ENCODE measurements at regions not wholly inside any gene's neighbourhood (a gene's known extent, or its start where the extent isn't known, plus 50 kb on each side); places are given as distances from the start of the nearest gene placed in this dataset.
"Not testable (repeated sequence)": the region's sequence is repeated elsewhere in the genome, so short reads cannot be mapped to it uniquely, and the experiment has no call there.

GRCh38 chr5:153357493-153358112, 132.9 kb upstream of the GRIA1 start:
- in situ Hi-C loops (cut with HindIII; ENCODE audit: low pct_ligation_motif_present, low pct_unique_long_range_greater_than_20kb, low sequenced_read_pairs) = no loop called here

DNA sequence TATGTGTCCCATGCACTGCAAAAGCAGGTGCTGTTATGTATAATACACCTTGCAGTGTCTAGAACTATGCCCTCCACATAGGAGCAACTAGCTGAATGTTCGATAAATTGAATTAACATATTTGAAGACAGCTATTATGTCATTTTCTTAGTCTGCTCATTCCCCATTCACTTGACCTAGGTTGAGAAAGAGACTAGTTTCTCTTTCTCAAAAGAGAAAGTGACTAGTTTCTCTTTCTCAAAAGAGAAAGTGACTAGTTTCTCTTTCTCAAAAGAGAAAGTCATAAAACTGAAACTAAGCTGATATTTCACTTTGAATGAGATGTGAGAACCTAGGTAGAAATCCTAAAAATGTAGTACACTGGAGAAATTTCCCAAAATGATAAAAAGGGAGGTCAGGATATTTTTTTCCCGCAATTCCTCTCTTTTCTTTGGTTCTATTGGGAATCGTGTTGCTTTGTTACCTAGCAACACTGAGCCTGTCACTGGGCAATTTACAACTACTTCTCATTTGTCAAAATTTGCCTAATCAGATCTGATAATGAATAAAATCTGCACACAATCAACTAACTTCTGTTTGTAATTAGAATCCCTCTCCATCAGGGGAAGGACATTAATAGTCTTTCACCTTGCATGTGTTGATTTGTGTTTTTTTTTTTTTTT, 132.0 kb upstream of the GRIA1 start:
- no peak for DNase-seq
- in situ Hi-C loops (cut with HindIII; ENCODE audit: low pct_ligation_motif_present, low pct_unique_long_range_greater_than_20kb, low sequenced_read_pairs) = no loop called here

More at GRCh38 chr5:153357493-153358112, 132.9 kb upstream of the GRIA1 start:
- DNase-seq = no peak

DNA sequence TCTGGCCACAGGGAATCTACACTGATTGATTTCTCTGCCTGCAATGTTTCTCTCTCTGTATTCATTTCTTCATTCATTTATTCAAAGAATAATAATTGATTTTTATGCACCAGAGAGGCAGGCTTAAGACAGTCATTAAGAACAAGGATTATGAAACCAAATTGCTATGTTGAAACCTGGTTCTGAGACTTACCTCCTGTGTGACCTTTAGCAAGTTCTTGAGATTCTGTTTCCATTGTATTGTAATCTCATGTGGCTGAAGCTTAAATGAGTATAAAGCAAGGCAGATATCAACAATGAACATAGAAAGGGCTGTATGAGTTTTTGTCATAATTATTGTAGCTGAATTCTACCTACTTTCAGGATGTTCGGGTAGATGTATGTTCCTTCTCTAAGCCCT, 129.6 kb upstream of the GRIA1 start:
- no peak for DNase-seq
- in situ Hi-C loops (cut with HindIII; ENCODE audit: low pct_ligation_motif_present, low pct_unique_long_range_greater_than_20kb, low sequenced_read_pairs) = no loop called here

GRCh38 chr5:153361735-153362409, 128.6 kb upstream of the GRIA1 start:
- DNase-seq = no peak
- in situ Hi-C loops (cut with HindIII; ENCODE audit: low pct_ligation_motif_present, low pct_unique_long_range_greater_than_20kb, low sequenced_read_pairs) = no loop called here

- DNase-seq = no peak
- in situ Hi-C loops (cut with HindIII; ENCODE audit: low pct_ligation_motif_present, low pct_unique_long_range_greater_than_20kb, low sequenced_read_pairs) = no loop called here
These were observed 124.9 kb upstream of the GRIA1 start for GRCh38 chr5:153365547-153365946.

DNA sequence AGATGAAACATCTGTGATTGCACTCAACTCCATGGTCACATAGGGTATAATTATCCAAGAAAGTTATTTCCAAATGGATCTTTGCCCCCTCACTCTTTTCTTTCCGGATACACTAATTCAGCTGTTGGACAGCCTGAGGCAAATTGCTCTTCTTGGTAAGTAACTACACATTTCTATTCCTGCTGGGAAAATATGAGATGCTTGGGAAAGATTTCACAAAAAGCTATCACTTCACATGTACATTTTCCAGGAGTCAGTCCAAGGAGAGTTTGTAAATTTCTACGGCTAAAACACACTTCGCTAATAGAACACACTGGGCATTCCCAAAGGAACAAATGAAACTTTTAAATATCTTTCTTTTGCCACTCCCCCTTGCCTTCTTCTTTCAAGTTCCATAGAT, 123.0 kb upstream of the GRIA1 start:
- no peak for DNase-seq
- in situ Hi-C loops (cut with HindIII; ENCODE audit: low pct_ligation_motif_present, low pct_unique_long_range_greater_than_20kb, low sequenced_read_pairs) = no loop called here

DNA sequence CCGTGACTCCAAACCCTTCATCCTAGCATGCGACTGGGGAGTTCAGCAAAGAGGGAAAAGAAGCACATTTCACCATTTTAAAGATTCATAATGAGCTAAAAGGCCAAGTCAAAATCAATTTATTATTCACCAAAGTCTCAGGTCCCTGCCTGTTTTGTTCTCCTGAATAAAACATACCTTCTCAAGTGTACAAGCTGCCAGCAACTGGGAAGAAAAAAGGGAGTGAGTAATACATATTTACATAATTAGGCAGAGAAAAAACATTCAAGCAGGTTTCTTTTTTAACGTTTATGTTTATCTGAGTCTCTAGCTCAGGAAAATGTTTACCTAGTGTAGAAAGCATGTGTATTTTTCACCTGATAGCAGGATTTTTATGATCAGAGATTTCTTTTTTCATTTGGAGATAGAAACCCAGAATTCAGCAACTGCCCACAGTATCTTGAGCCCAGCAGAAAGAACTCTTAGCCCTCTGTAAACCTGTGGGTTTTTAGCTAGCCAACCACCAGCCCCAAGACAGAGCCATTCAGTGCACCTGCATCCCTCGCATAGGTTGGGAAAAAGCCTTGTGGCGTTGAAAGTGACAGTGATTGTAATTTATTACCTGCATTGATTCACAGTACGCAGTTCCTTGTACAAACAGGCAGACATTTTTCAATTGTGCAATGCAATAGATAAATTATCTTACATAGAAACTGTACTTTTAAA, 117.9 kb upstream of the GRIA1 start:
- in situ Hi-C loops (cut with HindIII; ENCODE audit: low pct_ligation_motif_present, low pct_unique_long_range_greater_than_20kb, low sequenced_read_pairs) = no loop called here
- no peak for DNase-seq

DNA sequence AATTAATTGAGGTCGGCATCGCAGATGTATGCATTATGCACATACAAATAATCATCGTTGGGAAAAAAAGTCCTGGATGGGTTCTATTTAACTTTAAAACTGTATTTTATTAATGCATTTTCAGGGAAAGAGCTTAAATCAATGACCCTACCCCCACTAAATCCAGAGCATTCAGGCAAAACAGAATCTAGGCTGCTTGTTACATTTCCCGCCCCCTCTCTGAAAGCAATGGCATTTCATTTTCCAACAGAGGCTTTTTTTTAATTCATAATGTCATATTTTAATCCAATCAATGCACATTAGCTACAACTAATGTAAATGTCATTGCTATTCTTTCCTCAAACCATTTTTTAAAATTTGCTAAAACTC, 117.4 kb upstream of the GRIA1 start:
- in situ Hi-C loops (cut with HindIII; ENCODE audit: low pct_ligation_motif_present, low pct_unique_long_range_greater_than_20kb, low sequenced_read_pairs) = no loop called here
- no peak for DNase-seq

DNA sequence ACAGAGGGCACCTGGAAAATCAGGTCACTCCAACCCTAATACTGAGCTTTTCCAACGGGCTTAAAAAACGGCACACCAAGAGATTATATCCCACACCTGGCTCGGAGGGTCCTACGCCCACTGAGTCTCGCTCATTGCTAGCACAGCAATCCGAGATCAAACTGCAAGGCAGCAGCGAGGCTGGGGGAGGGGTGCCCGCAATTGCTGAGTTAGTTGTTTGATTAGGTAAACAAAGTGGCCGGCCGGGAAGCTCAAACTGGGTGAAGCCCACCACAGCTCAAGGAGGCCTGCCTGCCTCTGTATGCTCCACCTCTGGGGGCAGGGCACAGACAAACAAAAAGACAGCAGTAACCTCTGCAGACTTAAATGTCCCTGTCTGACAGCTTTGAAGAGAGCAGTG, 108.8 kb upstream of the GRIA1 start:
- DNase-seq; in situ Hi-C loops (cut with HindIII; ENCODE audit: low pct_ligation_motif_present, low pct_unique_long_range_greater_than_20kb, low sequenced_read_pairs): not testable (repeated sequence)

GRCh38 chr5:153390569-153390968, 99.9 kb upstream of the GRIA1 start:
- no peak for DNase-seq
- in situ Hi-C loops (cut with HindIII; ENCODE audit: low pct_ligation_motif_present, low pct_unique_long_range_greater_than_20kb, low sequenced_read_pairs) = no loop called here

GRCh38 chr5:153399595-153399994, 90.9 kb upstream of the GRIA1 start:
- no peak for DNase-seq
- in situ Hi-C loops (cut with HindIII; ENCODE audit: low pct_ligation_motif_present, low pct_unique_long_range_greater_than_20kb, low sequenced_read_pairs) = no loop called here

- in situ Hi-C loops (cut with HindIII; ENCODE audit: low pct_ligation_motif_present, low pct_unique_long_range_greater_than_20kb, low sequenced_read_pairs) = no loop called here
- DNase-seq = no peak
These were observed 89.5 kb upstream of the GRIA1 start for GRCh38 chr5:153400931-153401330.

DNA sequence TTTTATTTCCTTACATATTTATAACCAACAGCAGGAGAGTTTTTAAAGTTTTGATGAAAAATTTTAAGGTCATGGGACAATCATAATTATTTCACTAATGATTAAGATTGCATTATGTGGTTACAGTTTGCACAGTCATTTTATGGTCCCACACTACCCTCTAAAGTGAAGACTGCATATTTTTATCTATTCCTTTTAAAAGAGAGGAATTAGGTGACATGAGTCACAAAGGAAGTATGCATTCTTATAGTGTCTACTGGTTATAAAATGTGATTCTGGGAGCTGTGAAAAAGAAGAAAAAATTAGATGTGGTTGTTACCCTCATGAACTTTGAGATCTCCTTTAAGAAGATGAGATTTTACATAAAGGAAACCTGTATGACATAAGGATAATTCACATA, 87.9 kb upstream of the GRIA1 start:
- in situ Hi-C loops (cut with HindIII; ENCODE audit: low pct_ligation_motif_present, low pct_unique_long_range_greater_than_20kb, low sequenced_read_pairs) = no loop called here

GRCh38 chr5:153403470-153403869, 87.0 kb upstream of the GRIA1 start:
- no peak for DNase-seq
- in situ Hi-C loops (cut with HindIII; ENCODE audit: low pct_ligation_motif_present, low pct_unique_long_range_greater_than_20kb, low sequenced_read_pairs) = no loop called here

More for the DNA sequence above, 87.9 kb upstream of the GRIA1 start:
- no peak for DNase-seq

- no peak for DNase-seq
- in situ Hi-C loops (cut with HindIII; ENCODE audit: low pct_ligation_motif_present, low pct_unique_long_range_greater_than_20kb, low sequenced_read_pairs) = no loop called here
These were observed 85.7 kb upstream of the GRIA1 start for GRCh38 chr5:153404747-153405146.

- in situ Hi-C loops (cut with HindIII; ENCODE audit: low pct_ligation_motif_present, low pct_unique_long_range_greater_than_20kb, low sequenced_read_pairs) = no loop called here
- DNase-seq = no peak
These were observed 68.8 kb upstream of the GRIA1 start for GRCh38 chr5:153421676-153422075.

- DNase-seq = no peak
- in situ Hi-C loops (cut with HindIII; ENCODE audit: low pct_ligation_motif_present, low pct_unique_long_range_greater_than_20kb, low sequenced_read_pairs) = no loop called here
These were observed 64.6 kb upstream of the GRIA1 start for GRCh38 chr5:153425914-153426313.

GRCh38 chr5:153429761-153430380, 60.6 kb upstream of the GRIA1 start:
- DNase-seq = no peak
- in situ Hi-C loops (cut with HindIII; ENCODE audit: low pct_ligation_motif_present, low pct_unique_long_range_greater_than_20kb, low sequenced_read_pairs) = no loop called here

GRCh38 chr5:153432583-153432982, 57.9 kb upstream of the GRIA1 start:
- in situ Hi-C loops (cut with HindIII; ENCODE audit: low pct_ligation_motif_present, low pct_unique_long_range_greater_than_20kb, low sequenced_read_pairs) = no loop called here
- DNase-seq = no peak
